Amygdala (tissue), 56 donors: ENCODE measurements at regions not wholly inside any gene's neighbourhood (a gene's known extent, or its start where the extent isn't known, plus 50 kb on each side); places are given as distances from the start of the nearest gene placed in this dataset.

ENCODE experiments used
- DNase-seq, 56 donors: peaks; one replicate each; lab custom pipeline; 2025; lab: John Stamatoyannopoulos, UW

GRCh38 chr17:54789101-54789880 is 111.4 kb upstream of the TOM1L1 start:
- no peak for DNase-seq

- DNase-seq, result no peak
Observed at GRCh38 chr17:54793271-54793670, 107.4 kb upstream of the TOM1L1 start.

DNA sequence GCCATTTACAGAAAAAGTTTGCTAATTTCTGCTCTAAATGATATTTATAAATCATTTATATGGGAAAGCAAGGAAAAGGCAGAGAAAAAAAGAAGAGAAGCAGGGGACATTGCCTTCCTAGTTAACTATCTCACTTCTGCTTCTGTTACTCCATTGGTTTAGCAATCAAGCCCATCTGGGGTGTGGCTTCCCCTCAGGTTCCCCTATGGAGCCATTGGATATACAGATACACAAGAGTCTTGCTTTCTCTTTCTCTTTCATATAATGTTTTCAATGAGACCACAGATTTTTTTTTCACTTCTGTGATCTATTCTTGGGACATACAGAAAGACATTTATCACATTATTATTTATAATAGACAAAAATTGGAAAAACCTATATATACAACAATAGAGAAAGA is 105.6 kb upstream of the TOM1L1 start:
- DNase-seq, result no peak

DNA sequence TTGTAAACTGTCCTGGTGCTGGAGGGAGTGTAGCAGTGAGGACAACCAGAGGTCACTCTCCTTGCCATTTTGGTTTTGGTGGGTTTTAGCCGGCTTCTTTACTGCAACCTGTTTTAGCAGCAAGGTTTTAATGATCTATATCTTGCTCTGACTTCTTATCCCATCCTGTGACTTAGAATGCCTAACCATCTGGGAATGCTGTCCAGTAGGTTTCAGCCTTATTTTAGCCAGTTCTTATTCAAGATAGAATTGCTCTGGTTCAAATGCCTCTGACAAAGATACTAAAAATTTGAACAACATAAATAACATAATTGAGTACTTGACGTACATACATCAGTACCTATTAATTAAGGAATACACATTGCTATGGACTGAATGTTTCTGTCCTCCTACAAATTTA is 93.3 kb upstream of the TOM1L1 start:
- no peak for DNase-seq

GRCh38 chr17:54813896-54814295 is 86.8 kb upstream of the TOM1L1 start:
- DNase-seq, result no peak

DNA sequence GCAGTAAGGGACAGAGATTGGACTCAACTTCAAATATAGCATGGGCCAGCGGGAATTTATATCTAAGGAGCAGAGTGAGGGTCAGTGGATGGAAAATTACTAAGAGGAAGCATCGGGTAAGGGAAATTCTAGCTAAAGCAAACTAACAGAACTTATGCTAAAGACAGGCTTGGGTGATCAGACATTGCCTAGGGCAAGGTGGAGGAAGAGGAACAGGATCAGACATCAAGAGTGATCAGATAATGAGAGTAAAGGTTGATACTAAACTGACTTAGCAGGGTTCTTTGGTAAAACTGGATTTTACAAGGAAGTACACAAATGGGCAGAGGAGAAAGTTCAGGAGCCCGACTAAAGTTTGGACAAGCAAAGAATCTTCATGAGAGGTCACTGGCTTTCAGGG is 86.3 kb upstream of the TOM1L1 start:
- no peak for DNase-seq

DNA sequence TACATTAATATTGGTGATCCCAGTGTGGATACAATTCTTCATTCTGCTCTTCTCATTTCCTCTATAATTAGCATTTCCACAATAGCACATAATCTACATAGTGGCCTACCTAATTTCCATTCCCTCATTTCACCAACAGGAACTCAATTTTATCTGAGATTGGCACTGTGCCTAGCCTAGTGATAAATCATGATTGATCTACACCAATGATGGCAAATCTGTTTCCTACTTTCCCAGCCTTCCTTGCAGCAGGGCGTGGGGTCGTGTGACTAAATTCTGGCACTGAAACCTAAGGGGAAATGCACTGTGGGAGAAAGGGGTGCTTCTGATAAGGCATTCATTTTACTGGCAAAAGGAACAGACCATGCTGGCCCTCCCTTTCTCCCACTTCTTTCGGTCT is 66.6 kb upstream of the TOM1L1 start:
- DNase-seq, result no peak

DNA sequence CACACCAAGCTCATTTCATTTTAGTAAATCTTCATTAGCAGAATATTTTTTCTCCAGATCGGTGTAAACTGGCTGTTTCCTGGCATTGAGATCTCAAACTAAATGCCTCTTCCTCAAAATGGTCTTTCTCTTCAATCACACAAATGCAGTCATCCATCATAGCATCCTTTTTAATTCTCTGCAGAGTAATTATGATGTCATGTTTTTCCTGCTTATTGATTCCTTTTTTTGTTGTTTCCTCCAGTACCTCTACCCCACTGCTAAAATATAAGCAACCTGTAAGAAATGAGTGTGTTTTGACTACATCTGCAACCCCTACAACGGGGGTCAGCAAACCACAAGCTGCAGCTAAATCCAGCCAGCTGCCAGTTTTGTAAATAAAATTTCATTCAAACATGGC is 65.6 kb upstream of the TOM1L1 start:
- DNase-seq, result no peak

GRCh38 chr17:54836723-54837462 is 63.8 kb upstream of the TOM1L1 start:
- DNase-seq, result no peak

DNA sequence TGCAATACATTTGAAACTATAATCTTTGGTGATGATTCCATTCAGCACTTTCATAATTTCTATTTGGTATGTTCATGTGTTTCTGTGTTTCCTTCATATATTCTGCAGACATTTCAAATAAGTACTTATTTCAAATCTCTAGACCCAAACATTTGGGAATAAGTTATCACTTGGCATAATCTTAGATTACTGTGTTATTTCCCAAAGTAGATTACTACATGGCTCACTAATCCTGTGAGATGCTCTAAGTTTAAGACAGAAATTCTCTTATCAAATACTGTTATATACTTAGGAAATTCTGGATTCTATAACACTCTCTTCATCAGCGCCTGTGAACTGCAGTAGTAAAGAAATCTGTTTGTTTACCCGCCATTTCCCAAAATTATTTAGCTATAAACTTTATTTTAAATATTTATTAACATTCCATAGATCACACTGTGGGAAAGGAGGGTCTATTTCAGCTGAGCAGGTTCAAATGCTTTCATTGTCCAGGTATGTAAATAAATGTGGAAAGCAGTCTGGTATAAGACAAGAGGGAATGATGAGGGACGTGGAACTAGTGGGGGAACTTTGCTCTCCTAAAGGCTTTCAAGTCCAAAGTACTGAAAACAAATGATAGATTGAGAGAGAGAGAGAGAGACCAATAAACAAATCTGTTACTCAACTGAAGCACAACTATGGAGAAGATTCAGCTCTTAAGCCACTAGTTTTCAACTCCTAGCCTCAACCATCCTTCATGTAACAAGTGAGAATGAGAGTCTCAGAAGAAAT is 61.8 kb upstream of the TOM1L1 start:
- DNase-seq, result no peak

GRCh38 chr17:54839447-54839846 is 61.2 kb upstream of the TOM1L1 start:
- DNase-seq, result no peak

DNA sequence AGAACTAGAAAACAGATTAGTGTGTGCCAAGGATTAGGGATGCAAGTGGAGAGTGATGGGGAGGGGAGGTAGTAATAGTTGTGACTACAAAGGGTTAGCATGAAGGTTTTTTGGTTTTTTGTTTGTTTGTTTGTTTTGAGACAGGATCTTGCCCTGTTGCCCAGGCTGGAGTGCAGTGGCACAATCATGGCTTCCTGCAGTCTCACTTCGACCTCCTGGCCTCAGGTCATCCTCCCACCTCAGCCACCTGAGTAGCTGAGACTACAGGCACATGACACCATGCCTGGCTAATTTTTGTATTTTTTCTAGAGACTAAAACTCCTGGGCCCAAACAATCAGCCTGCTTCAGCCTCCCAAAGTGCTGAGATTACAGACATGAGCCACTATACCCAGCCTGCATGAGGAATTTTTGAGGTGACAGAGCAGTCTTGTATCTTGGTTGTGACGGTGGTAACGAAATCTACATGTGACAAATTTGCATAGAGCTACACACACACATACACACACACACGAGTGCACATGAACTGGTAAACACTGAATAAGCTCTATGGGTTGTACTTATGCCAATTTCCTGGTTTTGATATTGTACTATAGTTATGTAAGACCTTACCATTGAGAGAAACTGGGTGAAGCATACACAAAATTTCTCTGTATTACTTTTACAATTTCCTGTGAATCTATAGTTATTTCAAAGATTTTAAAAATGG is 59.6 kb upstream of the TOM1L1 start:
- no peak for DNase-seq

- DNase-seq, result no peak
Observed at GRCh38 chr17:54841656-54842055, 59.0 kb upstream of the TOM1L1 start.

- DNase-seq, result no peak
Observed at GRCh38 chr17:54844233-54844632, 56.4 kb upstream of the TOM1L1 start.

DNA sequence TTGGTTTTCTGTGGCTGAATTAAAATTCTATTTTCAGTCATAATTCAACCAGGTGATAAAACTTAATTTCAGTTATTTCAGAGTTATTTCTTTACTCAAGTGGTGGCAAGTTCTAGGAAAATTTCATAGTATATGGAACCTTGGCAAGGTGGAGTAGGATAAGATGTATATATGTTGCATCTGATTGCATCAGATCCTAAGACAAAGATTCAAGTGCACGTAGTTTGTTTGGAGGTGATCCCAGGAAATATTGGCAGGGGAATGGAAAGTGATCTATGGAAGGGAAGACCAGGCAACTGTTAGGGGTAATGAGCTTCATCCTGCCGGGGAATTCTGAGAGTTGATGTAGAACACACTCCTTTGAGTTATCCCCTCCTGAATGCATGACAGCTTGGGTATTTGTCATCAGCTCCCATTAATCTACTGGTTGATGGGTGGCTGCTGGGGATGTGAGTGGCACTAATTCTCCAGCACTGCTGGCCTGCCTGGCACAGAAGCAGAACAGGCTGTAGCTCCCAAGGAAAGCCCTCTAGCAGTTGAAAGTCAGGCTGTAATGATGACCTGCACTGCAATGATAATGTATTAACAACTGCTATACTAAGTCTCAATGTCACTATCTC is 52.2 kb upstream of the TOM1L1 start:
- DNase-seq, result no peak

DNA sequence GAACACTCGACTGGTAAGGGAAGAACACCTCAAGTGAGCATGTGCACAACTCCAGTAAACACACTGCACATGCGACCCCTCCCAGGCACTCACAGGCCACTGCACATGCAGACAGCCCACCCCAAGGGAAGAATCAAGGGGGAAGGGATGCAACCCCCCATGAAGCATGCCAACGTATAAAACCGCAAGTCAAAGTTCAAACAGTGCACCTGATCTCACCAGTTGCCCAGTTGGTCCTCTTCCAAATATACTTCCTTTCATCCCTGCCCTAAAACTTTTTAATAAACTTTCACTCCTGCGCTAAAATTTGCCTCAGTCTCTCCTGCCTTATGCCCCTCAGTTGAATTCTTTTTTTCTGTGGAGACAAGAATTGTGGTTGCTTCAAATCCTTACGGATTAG is 51.0 kb upstream of the TOM1L1 start:
- DNase-seq, result no peak
